VCaP (cell line): ENCODE measurements at regions not wholly inside any gene's neighbourhood (a gene's known extent, or its start where the extent isn't known, plus 50 kb on each side); places are given as distances from the start of the nearest gene placed in this dataset.
A peak's percentile ranks its signal among the peaks of the same experiment; 100 is the strongest.
"Not testable (repeated sequence)": the region's sequence is repeated elsewhere in the genome, so short reads cannot be mapped to it uniquely, and the experiment has no call there.

Experiments used
- H3K27ac ChIP-seq: fragments of 450-650 bp; 2 replicates; pipeline ENCODE4 v1.5.1; 2017
- TF ChIP-seq, protein P1 (sequence below): fragments of 450-650 bp; conservative IDR thresholded peaks from 2 replicates; pipeline ENCODE4 v1.5.1; 2017; ENCODE audit warnings: mild to moderate bottlenecking, moderate library complexity

DNA sequence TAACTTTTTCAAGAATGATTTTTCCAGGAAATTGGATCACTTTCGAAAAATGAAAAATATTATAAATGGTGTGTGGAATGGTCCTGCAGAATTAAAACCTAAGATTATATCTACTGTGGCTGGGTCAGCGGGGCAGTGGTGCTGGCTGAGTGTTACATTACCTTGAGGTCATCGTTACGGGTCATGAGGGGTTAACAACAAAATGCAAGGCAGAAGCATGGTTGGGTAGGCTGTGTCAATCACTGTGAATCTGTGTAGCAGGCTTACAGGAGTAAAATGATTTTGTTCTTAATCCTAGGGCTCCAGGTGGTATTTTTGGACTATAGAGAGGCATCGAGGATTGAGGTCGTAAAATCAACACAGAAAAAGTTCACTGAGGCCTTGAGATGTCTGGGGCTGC, 105.2 kb upstream of the AMOT start:
- TF ChIP-seq, protein P1, sequence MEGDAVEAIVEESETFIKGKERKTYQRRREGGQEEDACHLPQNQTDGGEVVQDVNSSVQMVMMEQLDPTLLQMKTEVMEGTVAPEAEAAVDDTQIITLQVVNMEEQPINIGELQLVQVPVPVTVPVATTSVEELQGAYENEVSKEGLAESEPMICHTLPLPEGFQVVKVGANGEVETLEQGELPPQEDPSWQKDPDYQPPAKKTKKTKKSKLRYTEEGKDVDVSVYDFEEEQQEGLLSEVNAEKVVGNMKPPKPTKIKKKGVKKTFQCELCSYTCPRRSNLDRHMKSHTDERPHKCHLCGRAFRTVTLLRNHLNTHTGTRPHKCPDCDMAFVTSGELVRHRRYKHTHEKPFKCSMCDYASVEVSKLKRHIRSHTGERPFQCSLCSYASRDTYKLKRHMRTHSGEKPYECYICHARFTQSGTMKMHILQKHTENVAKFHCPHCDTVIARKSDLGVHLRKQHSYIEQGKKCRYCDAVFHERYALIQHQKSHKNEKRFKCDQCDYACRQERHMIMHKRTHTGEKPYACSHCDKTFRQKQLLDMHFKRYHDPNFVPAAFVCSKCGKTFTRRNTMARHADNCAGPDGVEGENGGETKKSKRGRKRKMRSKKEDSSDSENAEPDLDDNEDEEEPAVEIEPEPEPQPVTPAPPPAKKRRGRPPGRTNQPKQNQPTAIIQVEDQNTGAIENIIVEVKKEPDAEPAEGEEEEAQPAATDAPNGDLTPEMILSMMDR: no peak
- H3K27ac ChIP-seq: no peak overlapping the region

DNA sequence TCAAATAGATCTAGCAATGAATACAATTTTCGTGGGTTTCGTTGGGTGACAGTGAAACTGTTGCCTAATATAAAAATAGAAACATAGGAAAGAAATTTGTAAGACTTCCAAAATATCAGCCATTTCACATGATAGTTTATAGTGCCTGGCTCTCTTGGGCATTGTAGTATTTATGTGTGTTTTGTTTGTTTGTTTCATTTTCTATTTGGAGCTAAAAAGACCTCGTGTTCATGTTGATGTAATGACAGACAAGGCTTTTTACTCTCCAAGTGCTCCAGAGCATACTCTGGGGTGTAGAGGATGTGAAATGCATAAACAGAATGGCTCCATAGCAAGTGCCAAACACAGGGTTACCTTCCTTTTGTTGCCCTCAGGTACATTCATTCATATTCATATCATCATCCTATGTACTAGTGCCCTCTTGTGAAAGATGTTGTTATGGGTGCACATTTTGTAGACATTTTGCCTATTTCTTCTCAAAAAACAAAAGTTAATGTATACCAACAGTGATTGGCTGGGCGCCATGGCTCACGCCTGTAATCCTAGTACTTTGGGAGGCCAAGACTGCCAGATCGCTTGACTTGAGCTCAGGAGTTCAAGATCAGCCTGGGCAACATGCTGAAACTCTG, 100.7 kb upstream of the AMOT start:
- no peak overlapping the region for H3K27ac ChIP-seq
- TF ChIP-seq, protein P1: peak; percentile 21; the same call in 1 of the 2 replicates

DNA sequence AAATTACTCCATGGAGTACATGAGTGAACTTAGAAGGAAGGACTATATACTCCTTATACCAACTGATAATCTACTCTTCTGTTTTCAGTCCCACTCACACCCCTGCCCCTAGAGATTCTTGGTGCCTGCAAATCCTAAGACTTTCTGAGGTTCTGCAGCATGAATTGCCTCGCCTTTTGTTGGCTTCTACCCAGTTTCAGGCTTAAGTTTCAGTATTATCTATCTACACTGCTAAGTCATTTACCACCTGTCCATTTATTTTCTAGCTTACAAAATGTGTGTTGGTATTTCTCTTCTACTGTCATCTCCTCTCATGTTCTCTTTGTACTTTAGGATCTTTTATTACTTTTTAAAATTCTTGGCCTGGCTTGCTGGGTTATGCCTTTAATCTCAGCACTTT, 94.4 kb upstream of the AMOT start:
- TF ChIP-seq, protein P1: no peak
- H3K27ac ChIP-seq: no peak overlapping the region

DNA sequence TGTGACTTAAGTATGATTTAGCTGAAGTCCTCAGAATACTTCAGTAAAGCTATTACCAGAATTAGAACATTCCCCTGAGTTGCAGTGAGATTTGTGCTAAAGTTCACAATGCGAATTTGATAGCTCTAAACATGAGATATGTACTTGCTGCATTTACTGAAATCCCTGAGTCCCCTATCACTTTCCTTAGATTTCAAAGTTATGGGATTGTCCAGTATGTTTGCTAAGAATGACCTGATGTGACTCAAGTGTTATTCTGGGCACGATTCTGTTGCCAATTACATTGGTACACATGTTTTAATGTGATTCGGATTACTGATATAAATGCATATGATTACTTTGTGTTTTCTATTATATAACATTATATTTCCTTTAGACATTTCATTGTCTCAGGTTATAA, 91.3 kb upstream of the AMOT start:
- TF ChIP-seq, protein P1: no peak

DNA sequence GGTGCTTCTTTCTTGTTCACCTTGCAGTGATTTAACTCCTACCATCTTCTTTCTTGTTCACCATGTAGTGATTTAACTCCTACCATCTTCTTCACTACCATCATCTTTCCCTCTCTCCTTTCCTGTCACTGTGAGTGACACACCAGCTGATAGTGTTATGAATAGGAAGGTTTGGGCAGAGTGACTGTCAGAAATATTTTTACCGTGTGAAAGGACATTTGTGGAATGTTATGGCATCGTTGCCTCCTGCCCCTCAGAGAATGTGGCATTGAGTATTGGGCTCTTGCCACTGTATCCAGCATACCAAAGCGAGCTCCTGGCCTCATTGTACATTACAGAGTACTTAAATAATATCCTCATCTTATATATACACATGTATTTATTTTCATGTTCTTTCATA, 90.8 kb upstream of the AMOT start:
- TF ChIP-seq, protein P1: no peak
- no peak overlapping the region for H3K27ac ChIP-seq

More for the DNA sequence above, 91.3 kb upstream of the AMOT start:
- no peak overlapping the region for H3K27ac ChIP-seq

DNA sequence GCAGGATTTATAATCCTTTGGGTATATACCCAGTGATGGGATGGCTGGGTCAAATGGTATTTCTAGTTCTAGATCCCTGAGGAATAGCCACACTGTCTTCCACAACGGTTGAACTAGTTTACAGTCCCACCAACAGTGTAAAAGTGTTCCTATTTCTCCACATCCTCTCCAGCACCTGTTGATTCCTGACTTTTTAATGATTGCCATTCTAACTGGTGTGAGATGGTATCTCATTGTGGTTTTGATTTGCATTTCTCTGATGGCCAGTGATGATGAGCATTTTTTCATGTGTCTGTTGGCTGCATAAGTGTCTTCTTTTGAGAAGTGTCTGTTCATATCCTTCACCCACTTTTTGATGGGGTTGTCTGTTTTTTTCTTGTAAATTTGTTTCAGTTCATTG, 82.8 kb upstream of the AMOT start:
- H3K27ac ChIP-seq: not testable (repeated sequence)

DNA sequence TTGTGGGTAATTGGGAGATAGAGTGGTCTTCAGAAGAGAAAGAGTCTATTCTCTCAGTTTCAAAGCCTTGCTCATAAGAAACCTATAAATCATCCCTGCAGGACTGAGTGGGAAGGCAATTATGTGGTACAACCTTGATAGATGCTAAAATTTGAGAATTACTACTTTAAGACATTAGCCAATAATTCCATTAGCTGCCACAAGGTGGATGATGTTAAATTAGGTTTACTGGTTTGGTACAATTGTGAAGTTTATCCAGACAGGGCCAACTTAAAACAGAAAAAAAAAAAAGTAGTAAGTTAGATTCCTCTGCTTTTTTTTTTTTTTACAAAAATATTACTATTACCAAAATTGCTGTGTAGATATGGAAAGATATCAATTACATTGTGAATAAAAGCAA, 73.2 kb upstream of the AMOT start:
- no peak overlapping the region for H3K27ac ChIP-seq
- TF ChIP-seq, protein P1: peak; percentile 27; the same call in 1 of the 2 replicates

DNA sequence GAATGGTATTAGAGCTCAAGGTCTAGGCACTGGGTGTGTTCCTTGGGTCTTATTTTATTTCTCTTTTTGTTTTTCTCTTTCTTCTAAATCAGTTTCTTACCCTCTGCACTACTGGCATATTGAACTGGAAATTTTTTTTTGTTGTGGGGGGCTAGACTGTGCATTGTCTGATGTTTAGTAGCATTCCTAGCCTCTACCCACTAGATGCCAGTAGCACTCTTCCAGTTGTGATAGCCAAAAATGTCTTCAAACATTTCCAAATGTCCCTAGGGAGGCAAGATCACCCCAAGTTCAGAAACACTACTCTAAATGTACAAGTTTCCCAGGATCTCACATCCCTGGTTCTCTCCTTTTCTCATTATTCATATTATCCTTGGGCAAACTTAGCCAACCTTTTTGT, 69.8 kb upstream of the AMOT start:
- H3K27ac ChIP-seq: no peak overlapping the region
- TF ChIP-seq, protein P1: no peak
